GM12878 (cell line): ENCODE measurements at regions not wholly inside any gene's neighbourhood (a gene's known extent, or its start where the extent isn't known, plus 50 kb on each side); places are given as distances from the start of the nearest gene placed in this dataset.

Experiments used
- ATAC-seq: fragments of 200-7000 bp; cut with Tn5 transposase; 3 replicates; pipeline ENCODE4 v1.9.1; 2020; ENCODE audit warnings: mild to moderate bottlenecking, moderate library complexity
- BruUV-seq: library from RNA; stranded (reverse); fragments of 400-500 nt; replicated peaks from 2 replicates; lab custom pipeline; 2021; lab: Mats Ljungman, UMichigan
- CTCF ChIA-PET: fragments of 300-600 bp; sonication (Branson Sonifier 250); formaldehyde crosslinking; extraction: SDS; loops from one replicate; lab custom pipeline; 2021; ENCODE audit warnings: inconsistent platforms; lab: Yijun Ruan, JAX
- POLR2A ChIA-PET: fragments of 350-600 bp; formaldehyde crosslinking; extraction: SDS; loops from one replicate; lab custom pipeline; 2021; ENCODE audit warnings: inconsistent platforms; lab: Charles Lee
- RAD21 ChIA-PET: fragments of 300-600 bp; sonication (Branson Sonifier 250); formaldehyde crosslinking; loops from one replicate; lab custom pipeline; 2023; ENCODE audit warnings: antibody characterized with exemption; ENCODE audit not compliant: unreplicated experiment; lab: Charles Lee
- SMC1A ChIA-PET: fragments of 300-600 bp; sonication (Branson Sonifier 250); formaldehyde crosslinking; loops from one replicate; lab custom pipeline; 2023; ENCODE audit not compliant: unreplicated experiment, uncharacterized antibody; lab: Charles Lee
- DNase-seq: peaks from one replicate; pipeline ENCODE4 v3.0.0-alpha.2; 2011; ENCODE audit warnings: low read depth, low spot score
- FAIRE-seq: peaks from 3 replicates; lab custom pipeline; 2011; peaks lifted over from hg19 to GRCh38; lab: Jason Lieb, UNC
- H2AFZ ChIP-seq: 2 replicates; pipeline ENCODE4 v1.6.0; 2011; ENCODE audit warnings: low read depth, low read length, control low read depth; ENCODE audit not compliant: control insufficient read depth
- H3K27ac ChIP-seq: 2 replicates; pipeline ENCODE4 v1.5.1; 2011; ENCODE audit warnings: control low read depth; ENCODE audit not compliant: control insufficient read depth, insufficient read depth
- H3K27me3 ChIP-seq, 2 experiments: replicated peaks in 1 of 2; 2 replicates each; pipeline versions ENCODE4 v1.6.0 to v1.6.1; 2011; ENCODE audit warnings: low read length in 1 of 2; ENCODE audit not compliant: control insufficient read depth in 2 of 2, insufficient read depth in 2 of 2
- H3K36me3 ChIP-seq, 2 experiments: 2 replicates each; pipeline ENCODE4 v1.5.1; 2011; ENCODE audit warnings: low read length in 1 of 2; ENCODE audit not compliant: control insufficient read depth in 2 of 2, insufficient read depth in 2 of 2
- H3K4me1 ChIP-seq: 2 replicates; pipeline ENCODE4 v1.6.1; 2011; ENCODE audit warnings: mild to moderate bottlenecking, low read length, moderate library complexity, mixed read lengths; ENCODE audit not compliant: control insufficient read depth, insufficient read depth
- H3K4me2 ChIP-seq: 2 replicates; pipeline ENCODE4 v1.6.0; 2011; ENCODE audit warnings: control low read depth; ENCODE audit not compliant: control insufficient read depth, insufficient read depth
- H3K4me3 ChIP-seq: fragments of 200-600 bp; sonication (generic); 2 replicates; pipeline ENCODE4 v1.5.1; 2016
- H3K79me2 ChIP-seq: 2 replicates; pipeline ENCODE4 v1.6.0; 2011; ENCODE audit warnings: low read length; ENCODE audit not compliant: control insufficient read depth, insufficient read depth
- H3K9ac ChIP-seq: 2 replicates; pipeline ENCODE4 v1.8.0; 2011; ENCODE audit warnings: low read length, control low read depth, mixed read lengths; ENCODE audit not compliant: control insufficient read depth, insufficient read depth
- H3K9me3 ChIP-seq: replicated peaks from 3 replicates; pipeline ENCODE4 v1.5.1; 2011; ENCODE audit warnings: mild to moderate bottlenecking, low read length; ENCODE audit not compliant: control insufficient read depth, insufficient read depth
- H4K20me1 ChIP-seq: 2 replicates; pipeline ENCODE4 v1.6.0; 2011; ENCODE audit not compliant: control insufficient read depth, insufficient read depth
- BRCA1 ChIP-seq: IDR thresholded peaks from 2 replicates; pipeline ENCODE4 v1.6.1; 2011; ENCODE audit warnings: low read depth, low read length, improper control_type of control experiment
- CEBPB ChIP-seq, 2 experiments: fragments of 150-350 bp in 1 of 2; IDR thresholded peaks; 2 replicates each; pipeline ENCODE4 v1.6.1; 2012 to 2014; ENCODE audit warnings: low read depth in 2 of 2, low read length in 2 of 2, borderline replicate concordance in 1 of 2, inconsistent platforms in 1 of 2
- CHD4 ChIP-seq: fragments of 200-600 bp; sonication (generic); IDR thresholded peaks from 2 replicates; pipeline ENCODE4 v1.6.1; 2016; ENCODE audit warnings: mild to moderate bottlenecking
- CTCF ChIP-seq, 3 experiments: IDR thresholded peaks in 2 of 3; conservative IDR thresholded peaks in 1 of 3; 2 replicates each; pipeline ENCODE4 v1.5.1; 2011; ENCODE audit warnings: low read depth in 3 of 3, low read length in 3 of 3, mild to moderate bottlenecking in 3 of 3, control low read depth in 2 of 3, moderate library complexity in 2 of 3, inconsistent platforms in 1 of 3, mixed read lengths in 1 of 3; ENCODE audit not compliant: control insufficient read depth in 2 of 3, insufficient read depth in 1 of 3; ENCODE audit errors: extremely low read depth in 1 of 3
- FOXM1 ChIP-seq: IDR thresholded peaks from 2 replicates; pipeline ENCODE4 v1.6.1; 2012; ENCODE audit warnings: low read depth, mild to moderate bottlenecking, inconsistent platforms, low read length, moderate library complexity
- LARP7 ChIP-seq: fragments of 450-650 bp; IDR thresholded peaks from 2 replicates; pipeline ENCODE4 v1.6.1; 2017; ENCODE audit warnings: mild to moderate bottlenecking
- NFIC ChIP-seq: IDR thresholded peaks from 2 replicates; pipeline ENCODE4 v1.6.1; 2012; ENCODE audit warnings: low read depth, mild to moderate bottlenecking, inconsistent platforms, low read length, moderate library complexity
- NFXL1 ChIP-seq: fragments of 450-650 bp; IDR thresholded peaks from 2 replicates; pipeline ENCODE4 v1.6.1; 2017; ENCODE audit warnings: antibody characterized with exemption, mild to moderate bottlenecking, borderline replicate concordance
- SMARCA5 ChIP-seq: fragments of 450-650 bp; IDR thresholded peaks from 2 replicates; pipeline ENCODE4 v1.6.1; 2017; ENCODE audit warnings: mild to moderate bottlenecking
- STAT1 ChIP-seq: fragments of 450-650 bp; conservative IDR thresholded peaks from 2 replicates; pipeline ENCODE4 v1.6.1; 2014; ENCODE audit warnings: antibody characterized with exemption, mild to moderate bottlenecking
- SUPT20H ChIP-seq: IDR thresholded peaks from 2 replicates; pipeline ENCODE4 v1.6.1; 2011; ENCODE audit warnings: low read depth, mild to moderate bottlenecking, low read length, moderate library complexity, borderline replicate concordance; ENCODE audit not compliant: control insufficient read depth
- WGBS: methylation state at CpG from one replicate; pipeline ENCODE4 v1.1.6; 2016; ENCODE audit warnings: low lambda C conversion rate; ENCODE audit not compliant: insufficient replicate concordance, insufficient coverage; ENCODE audit errors: missing lambda C conversion rate; 5-methylcytosine and 5-hydroxymethylcytosine counted together
- in situ Hi-C: fragments of 300-500 bp; cut with MboI; formaldehyde crosslinking; loops from 9 replicates; pipeline ENCODE4 v1.14.3; 2018; ENCODE audit warnings: mixed read lengths
- intact Hi-C: fragments of 100-400 bp; cut with micrococcal nuclease; formaldehyde crosslinking; loops from one replicate; pipeline ENCODE4 v1.14.2; 2022; ENCODE audit not compliant: unreplicated experiment

DNA sequence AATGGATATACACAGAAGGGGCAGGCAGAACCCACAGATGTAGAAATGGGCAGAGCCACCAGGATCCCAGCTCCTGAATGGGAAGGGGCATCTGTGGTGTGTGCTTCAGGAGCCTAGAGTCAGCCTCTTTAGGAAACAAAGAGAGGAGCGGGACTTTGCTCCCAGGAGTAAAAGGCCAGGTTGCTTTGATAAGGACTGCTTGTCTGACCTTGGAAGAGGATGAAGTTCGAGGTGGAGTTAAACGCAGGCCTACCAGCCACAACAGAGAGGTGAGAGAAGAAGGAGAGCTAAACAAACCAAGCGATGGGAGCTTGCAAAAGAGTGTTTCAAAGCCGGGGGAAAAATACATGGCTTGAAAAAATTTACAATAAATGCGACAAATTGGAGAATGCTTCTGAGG, 49.9 kb upstream of the TMPRSS2 start:
- BruUV-seq = no TSS peak
- intact Hi-C loops = no loop called here
- 76% methylated on average over 6 of the region's 6 CpGs for WGBS
- POLR2A ChIA-PET = interaction anchor here (0.5 kb wide), 1 partner anchor 371 kb away, joined by 5 read pairs; no protein-coding TSS in a partner anchor
- no peaks in the 10 kb centered on the region for H3K27me3 ChIP-seq
- no peak overlapping the region for H3K27ac ChIP-seq
- H3K36me3 ChIP-seq = no peaks in the 10 kb centered on the region
- H3K4me1 ChIP-seq = peaks cover 14% of the 10 kb centered on the region
- TF ChIP-seq NFIC (no peak), CTCF (IDR thresholded peaks at IDR 0.05 in 2 of 3, conservative IDR thresholded peaks at IDR 0.05 in 1 of 3; ENCODE audit: control insufficient read depth in 2 of 3, extremely low read depth in 1 of 3, insufficient read depth in 1 of 3, low read depth in 3 of 3, low read length in 3 of 3) (no peak), CEBPB (IDR thresholded peaks at IDR 0.05; ENCODE audit: borderline replicate concordance in 1 of 2, low read depth in 2 of 2, low read length in 2 of 2) (no peak), CHD4 (no peak), SUPT20H (no peak), BRCA1 (no peak), NFXL1 (no peak), FOXM1 (no peak), SMARCA5 (no peak), STAT1 (no peak), LARP7 (no peak)
- RAD21 ChIA-PET = no interaction called here
- DNase-seq (no peak), ATAC-seq (no peak), FAIRE-seq (no peak)
- H3K4me3 ChIP-seq = no peak overlapping the region
- H3K79me2 ChIP-seq = no peaks in the 10 kb centered on the region
- no peak overlapping the region for H3K9ac ChIP-seq
- SMC1A ChIA-PET = no interaction called here
- no peak overlapping the region for H2AFZ ChIP-seq
- in situ Hi-C loops = no loop called here
- H4K20me1 ChIP-seq = no peaks in the 10 kb centered on the region
- H3K9me3 ChIP-seq = no peaks in the 10 kb centered on the region
- CTCF ChIA-PET = no interaction called here
- no peak overlapping the region for H3K4me2 ChIP-seq
